Caco-2 (cell line): ENCODE measurements at regions not wholly inside any gene's neighbourhood (a gene's known extent, or its start where the extent isn't known, plus 50 kb on each side); places are given as distances from the start of the nearest gene placed in this dataset.

Source experiments
- BruUV-seq: library from RNA; stranded (reverse); fragments of 400-500 nt; replicated peaks from 2 replicates; lab custom pipeline; 2021; lab: Mats Ljungman, UMichigan
- CTCF ChIA-PET: fragments of 300-600 bp; sonication (Branson Sonifier 250); formaldehyde crosslinking; loops from one replicate; lab custom pipeline; 2022; ENCODE audit warnings: antibody characterized with exemption; lab: Charles Lee
- POLR2A ChIA-PET: fragments of 300-600 bp; sonication (Branson Sonifier 250); formaldehyde crosslinking; loops from one replicate; lab custom pipeline; 2022; ENCODE audit warnings: antibody characterized with exemption; lab: Charles Lee
- DNase-seq, 2 experiments: peaks; one replicate each; pipeline versions ENCODE4 v3.0.0 to v3.0.0-alpha.2; 2020 to 2022
- H3K27me3 ChIP-seq: replicated peaks from 2 replicates; pipeline ENCODE4 v1.6.0; 2011; ENCODE audit warnings: low read length; ENCODE audit not compliant: control insufficient read depth, insufficient read depth
- H3K36me3 ChIP-seq: 2 replicates; pipeline ENCODE4 v1.5.1; 2011; ENCODE audit warnings: low read length; ENCODE audit not compliant: control insufficient read depth, insufficient read depth
- H3K4me1 ChIP-seq: fragments of 250-450 bp; sonication (Bioruptor Pico); 2 replicates; pipeline ENCODE4 v1.5.1; 2020; ENCODE audit warnings: mild to moderate bottlenecking
- H3K4me3 ChIP-seq: 2 replicates; pipeline ENCODE4 v1.5.1; 2011; ENCODE audit warnings: low read depth, mild to moderate bottlenecking, control low read depth, low read length
- H3K9me3 ChIP-seq: fragments of 250-450 bp; sonication (Bioruptor Pico); 2 replicates; pipeline ENCODE4 v1.5.1; 2020; ENCODE audit warnings: mild to moderate bottlenecking, moderate library complexity
- H3K27ac Mint-ChIP-seq: one replicate; pipeline ENCODE4 v1.8.0; 2022; ENCODE audit warnings: mixed read lengths; ENCODE audit not compliant: unreplicated experiment
- H3K27me3 Mint-ChIP-seq: one replicate; pipeline ENCODE4 v1.8.0; 2022; ENCODE audit warnings: mixed read lengths; ENCODE audit not compliant: insufficient read depth, unreplicated experiment
- H3K36me3 Mint-ChIP-seq: one replicate; pipeline ENCODE4 v1.8.0; 2022; ENCODE audit warnings: mild to moderate bottlenecking, mixed read lengths; ENCODE audit not compliant: insufficient read depth, unreplicated experiment
- H3K4me1 Mint-ChIP-seq: one replicate; pipeline ENCODE4 v1.8.0; 2022; ENCODE audit warnings: low read depth, mixed read lengths; ENCODE audit not compliant: unreplicated experiment
- H3K4me3 Mint-ChIP-seq: one replicate; pipeline ENCODE4 v1.8.0; 2022; ENCODE audit warnings: mild to moderate bottlenecking, moderate library complexity, mixed read lengths; ENCODE audit not compliant: unreplicated experiment
- H3K9me3 Mint-ChIP-seq: one replicate; pipeline ENCODE4 v1.8.0; 2022; ENCODE audit warnings: mixed read lengths; ENCODE audit not compliant: unreplicated experiment
- intact Hi-C: fragments of 100-400 bp; cut with micrococcal nuclease; formaldehyde crosslinking; loops from one replicate; pipeline ENCODE4 v1.10.0; 2022; ENCODE audit not compliant: unreplicated experiment
- TF ChIP-seq, protein P1 (sequence below), 2 experiments: fragments of 200-600 bp in 1 of 2; IDR thresholded peaks; 1 replicate in 1 of 2; 2 replicates in 1 of 2; pipeline versions ENCODE4 v1.5.1 to v1.8.0; 2011 to 2022; ENCODE audit warnings: antibody characterized with exemption in 1 of 2, control low read depth in 1 of 2, inconsistent platforms in 1 of 2, low read depth in 1 of 2, low read length in 1 of 2, mild to moderate bottlenecking in 1 of 2, moderate library complexity in 1 of 2; ENCODE audit not compliant: insufficient read depth in 1 of 2, severe bottlenecking in 1 of 2, unreplicated experiment in 1 of 2

DNA sequence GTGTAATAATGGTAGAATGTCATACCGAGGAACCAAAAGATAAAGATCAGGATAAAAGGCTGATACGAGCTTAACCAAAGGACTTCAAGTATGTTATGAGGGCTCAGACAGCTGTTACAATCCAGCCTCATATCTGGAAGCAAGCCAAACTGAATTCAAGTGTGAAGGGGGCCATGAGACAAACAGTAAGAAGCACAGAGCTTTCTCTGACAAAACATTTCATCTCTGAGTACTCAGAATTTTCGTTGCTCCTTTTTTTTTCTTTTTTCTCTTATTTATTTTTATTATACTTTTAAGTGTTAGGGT, 52.9 kb upstream of the CD180 start:
- Mint-ChIP-seq H3K27me3 (no peaks in the 10 kb centered on the region), H3K36me3 (no peaks in the 10 kb centered on the region), H3K9me3 (no peaks in the 10 kb centered on the region), H3K4me1 (peaks cover 9% of the 10 kb centered on the region), H3K27ac (no peak overlapping the region), H3K4me3 (no peak overlapping the region)
- no peak for DNase-seq
- H3K4me1 ChIP-seq = no peaks in the 10 kb centered on the region
- H3K27me3 ChIP-seq = no peaks in the 10 kb centered on the region
- no peaks in the 10 kb centered on the region for H3K9me3 ChIP-seq
- CTCF ChIA-PET = no interaction called here
- TF ChIP-seq, protein P1, sequence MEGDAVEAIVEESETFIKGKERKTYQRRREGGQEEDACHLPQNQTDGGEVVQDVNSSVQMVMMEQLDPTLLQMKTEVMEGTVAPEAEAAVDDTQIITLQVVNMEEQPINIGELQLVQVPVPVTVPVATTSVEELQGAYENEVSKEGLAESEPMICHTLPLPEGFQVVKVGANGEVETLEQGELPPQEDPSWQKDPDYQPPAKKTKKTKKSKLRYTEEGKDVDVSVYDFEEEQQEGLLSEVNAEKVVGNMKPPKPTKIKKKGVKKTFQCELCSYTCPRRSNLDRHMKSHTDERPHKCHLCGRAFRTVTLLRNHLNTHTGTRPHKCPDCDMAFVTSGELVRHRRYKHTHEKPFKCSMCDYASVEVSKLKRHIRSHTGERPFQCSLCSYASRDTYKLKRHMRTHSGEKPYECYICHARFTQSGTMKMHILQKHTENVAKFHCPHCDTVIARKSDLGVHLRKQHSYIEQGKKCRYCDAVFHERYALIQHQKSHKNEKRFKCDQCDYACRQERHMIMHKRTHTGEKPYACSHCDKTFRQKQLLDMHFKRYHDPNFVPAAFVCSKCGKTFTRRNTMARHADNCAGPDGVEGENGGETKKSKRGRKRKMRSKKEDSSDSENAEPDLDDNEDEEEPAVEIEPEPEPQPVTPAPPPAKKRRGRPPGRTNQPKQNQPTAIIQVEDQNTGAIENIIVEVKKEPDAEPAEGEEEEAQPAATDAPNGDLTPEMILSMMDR (IDR thresholded peaks at IDR 0.05; ENCODE audit: insufficient read depth in 1 of 2, low read depth in 1 of 2, low read length in 1 of 2, severe bottlenecking in 1 of 2, unreplicated experiment in 1 of 2) = no peak
- H3K4me3 ChIP-seq = no peak overlapping the region
- no TSS peak for BruUV-seq
- intact Hi-C loops = loop anchor here (5.0 to 10.0 kb wide), 4 partner anchors 43 to 1018 kb away; no protein-coding TSS in a partner anchor
- no peaks in the 10 kb centered on the region for H3K36me3 ChIP-seq
- POLR2A ChIA-PET = no interaction called here

DNA sequence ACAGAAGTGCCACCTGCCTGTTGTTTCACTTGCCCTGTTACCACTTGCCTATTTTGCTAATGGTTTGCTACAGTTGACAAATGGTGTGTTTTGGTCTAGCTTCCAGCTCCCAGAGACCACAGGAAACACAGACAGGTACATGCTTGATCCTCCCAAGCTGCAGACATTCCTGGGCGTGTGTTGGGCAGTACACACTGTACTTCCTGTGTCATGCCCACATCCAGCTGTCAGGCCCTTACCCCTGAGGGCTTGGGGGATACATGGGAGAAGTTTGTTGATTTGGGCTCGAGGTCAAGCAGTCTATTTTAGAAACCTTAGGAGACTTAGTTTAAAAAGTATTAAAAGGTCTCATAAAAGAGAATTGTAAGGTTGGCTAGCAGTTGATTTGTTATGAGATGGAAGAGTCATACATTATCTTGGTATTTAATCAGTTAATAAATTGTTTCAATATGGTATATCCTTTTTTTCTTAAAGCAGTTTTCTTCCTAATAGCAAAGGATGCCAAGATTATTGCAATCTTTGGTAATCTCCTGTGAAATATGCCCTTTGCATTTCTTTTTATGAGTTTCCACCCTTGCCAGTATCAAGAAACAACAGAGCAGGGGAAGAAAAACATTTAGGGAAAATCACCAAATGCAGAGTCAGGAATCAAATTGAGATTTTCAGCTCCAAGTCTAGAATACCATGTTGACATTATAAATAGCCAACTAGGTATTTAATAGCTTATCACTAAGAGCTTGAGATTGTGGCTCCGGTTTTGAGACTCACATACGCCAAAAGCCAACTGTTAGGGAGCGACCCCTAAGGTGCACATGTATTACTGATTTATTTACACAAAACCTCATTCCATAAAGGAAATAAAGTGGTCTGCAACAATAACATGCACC, 52.3 kb upstream of the CD180 start:
- no peaks in the 10 kb centered on the region for H3K36me3 ChIP-seq
- H3K4me1 ChIP-seq = no peaks in the 10 kb centered on the region
- peaks cover 11% of the 10 kb centered on the region for H3K4me1 Mint-ChIP-seq
- H3K27ac Mint-ChIP-seq = no peak overlapping the region
- ChIA-PET CTCF (interaction anchor here (0.6 kb wide), 1 partner anchor 86 kb away, joined by 3 read pairs; no protein-coding TSS in a partner anchor), POLR2A (no interaction called here)
- H3K9me3 Mint-ChIP-seq = no peaks in the 10 kb centered on the region
- H3K9me3 ChIP-seq = no peaks in the 10 kb centered on the region
- H3K27me3 Mint-ChIP-seq = no peaks in the 10 kb centered on the region
- no peaks in the 10 kb centered on the region for H3K36me3 Mint-ChIP-seq
- no peak overlapping the region for H3K4me3 ChIP-seq
- TF ChIP-seq, protein P1 (IDR thresholded peaks at IDR 0.05; ENCODE audit: insufficient read depth in 1 of 2, low read depth in 1 of 2, low read length in 1 of 2, severe bottlenecking in 1 of 2, unreplicated experiment in 1 of 2) = no peak
- H3K4me3 Mint-ChIP-seq = no peak overlapping the region
- intact Hi-C loops = loop anchor here (5.0 to 10.0 kb wide), 4 partner anchors 43 to 1018 kb away; no protein-coding TSS in a partner anchor
- BruUV-seq = no TSS peak
- no peak for DNase-seq
- no peaks in the 10 kb centered on the region for H3K27me3 ChIP-seq

DNA sequence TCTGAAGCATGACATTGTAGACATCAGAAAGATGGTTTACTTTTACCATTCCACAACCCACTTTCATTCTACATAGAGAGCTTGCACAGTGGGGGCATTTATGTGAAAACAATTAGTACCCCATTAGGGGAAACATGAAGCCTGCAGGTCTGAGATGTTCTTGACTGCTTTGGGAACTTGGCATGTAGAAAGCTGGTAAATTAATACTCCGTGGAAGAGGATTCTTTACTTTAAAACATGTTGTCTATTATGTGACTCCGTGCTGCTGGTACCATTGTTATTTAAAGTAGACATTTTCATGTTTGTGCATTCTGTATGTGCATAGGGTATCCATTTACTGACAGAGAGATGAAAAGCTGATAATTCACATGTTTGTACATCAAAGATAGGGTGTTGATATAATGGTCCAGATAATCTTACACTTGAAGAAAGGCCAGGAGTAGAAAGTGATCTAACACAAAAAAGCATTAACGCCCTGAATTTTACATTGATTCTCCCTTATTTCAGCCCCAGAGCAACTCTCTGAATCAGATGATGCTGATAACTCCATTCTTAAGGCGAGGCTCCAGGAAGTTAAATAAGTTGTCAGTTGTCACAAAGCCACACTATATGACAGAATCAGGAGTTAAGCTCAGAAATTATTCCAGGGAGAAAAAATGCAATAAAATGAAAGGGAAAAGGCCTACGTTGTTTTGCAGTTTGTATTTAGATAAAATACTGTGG, 50.1 kb upstream of the CD180 start:
- Mint-ChIP-seq H3K27ac (no peak overlapping the region), H3K4me3 (no peak overlapping the region)
- no peak for DNase-seq

More for the DNA sequence above, 50.1 kb upstream of the CD180 start:
- no peaks in the 10 kb centered on the region for H3K4me1 ChIP-seq
- Mint-ChIP-seq H3K27me3 (no peaks in the 10 kb centered on the region), H3K4me1 (peaks cover 11% of the 10 kb centered on the region), H3K36me3 (no peaks in the 10 kb centered on the region), H3K9me3 (no peaks in the 10 kb centered on the region)
- H3K27me3 ChIP-seq = no peaks in the 10 kb centered on the region
- intact Hi-C loops = loop anchor here (1.0 to 10.0 kb wide), 5 partner anchors 46 to 1021 kb away; no protein-coding TSS in a partner anchor
- CTCF ChIA-PET = interaction anchor here (1.0 to 2.0 kb wide), 4 partner anchors 148 to 1026 kb away, joined by 3 to 8 read pairs (median 6); partner anchors contain the start of gene PIK3R1
- TF ChIP-seq, protein P1 (IDR thresholded peaks at IDR 0.05; ENCODE audit: insufficient read depth in 1 of 2, low read depth in 1 of 2, low read length in 1 of 2, severe bottlenecking in 1 of 2, unreplicated experiment in 1 of 2) = no peak
- H3K36me3 ChIP-seq = no peaks in the 10 kb centered on the region
- POLR2A ChIA-PET = no interaction called here
- no peaks in the 10 kb centered on the region for H3K9me3 ChIP-seq
- BruUV-seq = no TSS peak
- no peak overlapping the region for H3K4me3 ChIP-seq
